GM10248 (cell line): ENCODE measurements at regions not wholly inside any gene's neighbourhood (a gene's known extent, or its start where the extent isn't known, plus 50 kb on each side); places are given as distances from the start of the nearest gene placed in this dataset.

Experiments used
- CTCF ChIA-PET: fragments of 300-600 bp; sonication (Branson Sonifier 250); formaldehyde crosslinking; extraction: SDS; loops from one replicate; lab custom pipeline; 2021; ENCODE audit warnings: antibody characterized with exemption; lab: Yijun Ruan, JAX
- POLR2A ChIA-PET: fragments of 350-650 bp; sonication (Branson Sonifier 250); formaldehyde crosslinking; extraction: SDS; loops from one replicate; lab custom pipeline; 2020; ENCODE audit warnings: antibody characterized with exemption; lab: Yijun Ruan, JAX
- DNase-seq: peaks from one replicate; pipeline ENCODE4 v3.0.0; 2012; ENCODE audit errors: extremely low spot score
- CTCF ChIP-seq: IDR thresholded peaks from 2 replicates; pipeline ENCODE4 v1.5.1; 2012; ENCODE audit warnings: mild to moderate bottlenecking, low read depth; ENCODE audit errors: extremely low read depth, missing control alignments, control extremely low read depth

- no peak for TF ChIP-seq CTCF
- ChIA-PET POLR2A (no interaction called here), CTCF (no interaction called here)
- no peak for DNase-seq
Observed at GRCh38 chr3:76039431-76039830, 254.1 kb upstream of the ZNF717 start.

GRCh38 chr3:76040946-76041345 lies 255.6 kb upstream of the ZNF717 start:
- CTCF ChIA-PET, result interaction anchor here (0.7 to 0.8 kb wide), 2 partner anchors 11 to 12 kb away, joined by 3 to 4 read pairs; no protein-coding TSS in a partner anchor
- DNase-seq, result no peak
- no peak for TF ChIP-seq CTCF
- POLR2A ChIA-PET, result no interaction called here

- POLR2A ChIA-PET, result no interaction called here
- CTCF ChIA-PET, result interaction anchor here (1.8 to 3.9 kb wide), 2 partner anchors 9 to 16 kb away, joined by 4 to 18 read pairs; no protein-coding TSS in a partner anchor
- no peak for DNase-seq
- TF ChIP-seq CTCF, result no peak
Observed at GRCh38 chr3:76043746-76044145, 258.4 kb upstream of the ZNF717 start.

GRCh38 chr3:76044601-76045600 lies 259.6 kb upstream of the ZNF717 start:
- ChIA-PET CTCF (interaction anchor here (1.1 to 3.9 kb wide), 7 partner anchors 10 to 46 kb away, joined by 3 to 18 read pairs (median 4); no protein-coding TSS in a partner anchor), POLR2A (no interaction called here)

GRCh38 chr3:76047368-76047767 lies 262.0 kb upstream of the ZNF717 start:
- no peak for DNase-seq
- ChIA-PET POLR2A (no interaction called here), CTCF (interaction anchor here (0.7 kb wide), 1 partner anchor 17 kb away, joined by 3 read pairs; no protein-coding TSS in a partner anchor)
- TF ChIP-seq CTCF, result no peak

More at GRCh38 chr3:76044601-76045600, 259.6 kb upstream of the ZNF717 start:
- peak; percentile 13 for DNase-seq
- peak; percentile 45 for TF ChIP-seq CTCF

GRCh38 chr3:76049776-76050175 lies 264.4 kb upstream of the ZNF717 start:
- POLR2A ChIA-PET, result no interaction called here
- CTCF ChIA-PET, result no interaction called here
- TF ChIP-seq CTCF, result no peak
- DNase-seq, result no peak
